Stimulated activated CD8-positive, alpha-beta memory T cell treated with anti-CD3 and anti-CD28 coated beads, Interleukin-12 subunit alpha, Interleukin-12 subunit beta, amount 100 ng/mL, for 1 hour (primary cell): ENCODE measurements at regions not wholly inside any gene's neighbourhood (a gene's known extent, or its start where the extent isn't known, plus 50 kb on each side); places are given as distances from the start of the nearest gene placed in this dataset.
"Not testable (repeated sequence)": the region's sequence is repeated elsewhere in the genome, so short reads cannot be mapped to it uniquely, and the experiment has no call there.

Experiments used
- DNase-seq: peaks from one replicate; pipeline ENCODE4 v3.0.0-alpha.2; 2020; ENCODE audit warnings: low read depth

GRCh38 chr7:79552463-79552862 is 99.0 kb upstream of the MAGI2 start:
- no peak for DNase-seq

- no peak for DNase-seq
Measured at GRCh38 chr7:79548727-79549126, 95.3 kb upstream of the MAGI2 start.

GRCh38 chr7:79547132-79547531 is 93.7 kb upstream of the MAGI2 start:
- DNase-seq, result no peak

- DNase-seq, result no peak
Measured at GRCh38 chr7:79540592-79540991, 87.1 kb upstream of the MAGI2 start.

GRCh38 chr7:79534128-79534527 is 80.7 kb upstream of the MAGI2 start:
- no peak for DNase-seq

- DNase-seq, result no peak
Measured at GRCh38 chr7:79531905-79532664, 78.6 kb upstream of the MAGI2 start.

- DNase-seq, result no peak
Measured at GRCh38 chr7:79531116-79531515, 77.6 kb upstream of the MAGI2 start.

GRCh38 chr7:79529881-79530235 is 76.4 kb upstream of the MAGI2 start:
- no peak for DNase-seq

- DNase-seq, result no peak
Measured at GRCh38 chr7:79529214-79529880, 75.9 kb upstream of the MAGI2 start.

- no peak for DNase-seq
Measured at GRCh38 chr7:79528421-79528820, 75.0 kb upstream of the MAGI2 start.

- no peak for DNase-seq
Measured at GRCh38 chr7:79524048-79524447, 70.6 kb upstream of the MAGI2 start.

- no peak for DNase-seq
Measured at GRCh38 chr7:79523436-79523835, 70.0 kb upstream of the MAGI2 start.

- DNase-seq, result no peak
Measured at GRCh38 chr7:79520543-79520942, 67.1 kb upstream of the MAGI2 start.

GRCh38 chr7:79515358-79515757 is 61.9 kb upstream of the MAGI2 start:
- no peak for DNase-seq

GRCh38 chr7:79513261-79513660 is 59.8 kb upstream of the MAGI2 start:
- no peak for DNase-seq

- DNase-seq, result no peak
Measured at GRCh38 chr7:79512261-79512660, 58.8 kb upstream of the MAGI2 start.

GRCh38 chr7:79511056-79511455 is 57.6 kb upstream of the MAGI2 start:
- not testable (repeated sequence) for DNase-seq

- DNase-seq, result no peak
Measured at GRCh38 chr7:79507131-79507530, 53.7 kb upstream of the MAGI2 start.

- no peak for DNase-seq
Measured at GRCh38 chr7:79506481-79506880, 53.0 kb upstream of the MAGI2 start.

- DNase-seq, result no peak
Measured at GRCh38 chr7:79504607-79505389, 51.3 kb upstream of the MAGI2 start.
